IMR-90 (cell line): ENCODE measurements at regions not wholly inside any gene's neighbourhood (a gene's known extent, or its start where the extent isn't known, plus 50 kb on each side); places are given as distances from the start of the nearest gene placed in this dataset.

Source experiments
- ATAC-seq: fragments of 200-7000 bp; cut with Tn5 transposase; 2 replicates; pipeline ENCODE4 v1.9.1; 2020; ENCODE audit warnings: low read depth, mild to moderate bottlenecking, moderate library complexity
- BruUV-seq: library from RNA; stranded (reverse); fragments of 400-500 nt; replicated peaks from 2 replicates; lab custom pipeline; 2021; lab: Mats Ljungman, UMichigan
- CTCF ChIA-PET: fragments of 300-600 bp; formaldehyde crosslinking; extraction: SDS; loops from one replicate; lab custom pipeline; 2021; ENCODE audit warnings: antibody characterized with exemption; lab: Yijun Ruan, JAX
- POLR2A ChIA-PET: fragments of 300-600 bp; sonication (Branson Sonifier 250); formaldehyde crosslinking; loops from one replicate; lab custom pipeline; 2022; ENCODE audit warnings: antibody characterized with exemption; ENCODE audit not compliant: unreplicated experiment; lab: Charles Lee
- DNase-seq: peaks from one replicate; pipeline ENCODE4 v3.0.0; 2013
- H2AFZ ChIP-seq: replicated peaks from 2 replicates; pipeline ENCODE3; 2013; ENCODE audit warnings: low read length, mild to moderate bottlenecking; ENCODE audit not compliant: poor library complexity
- H2AK5ac ChIP-seq: 2 replicates; pipeline ENCODE4 v1.6.1; 2013; ENCODE audit warnings: low read depth, low read length, inconsistent platforms
- H2AK9ac ChIP-seq: replicated peaks from 2 replicates; pipeline ENCODE3; 2013; ENCODE audit warnings: mild to moderate bottlenecking, low read depth, low read length, moderate library complexity; ENCODE audit not compliant: poor library complexity
- H2BK120ac ChIP-seq: 2 replicates; pipeline ENCODE4 v1.6.1; 2013; ENCODE audit warnings: low read depth, low read length, inconsistent platforms
- H2BK15ac ChIP-seq: 3 replicates; pipeline ENCODE4 v1.6.1; 2013; ENCODE audit warnings: low read depth, low read length, inconsistent platforms
- H2BK20ac ChIP-seq: 2 replicates; pipeline ENCODE4 v1.6.1; 2013; ENCODE audit warnings: low read depth, mild to moderate bottlenecking, inconsistent platforms, low read length, moderate library complexity
- H2BK5ac ChIP-seq: 2 replicates; pipeline ENCODE4 v1.6.1; 2013; ENCODE audit warnings: mild to moderate bottlenecking, low read depth, low read length, inconsistent platforms; ENCODE audit not compliant: poor library complexity, severe bottlenecking
- H3K14ac ChIP-seq: replicated peaks from 2 replicates; pipeline ENCODE4 v1.6.1; 2013; ENCODE audit warnings: low read depth, low read length, inconsistent platforms
- H3K18ac ChIP-seq: 2 replicates; pipeline ENCODE4 v1.6.1; 2013; ENCODE audit warnings: low read depth, low read length, control low read depth
- H3K23ac ChIP-seq: 2 replicates; pipeline ENCODE4 v1.6.1; 2013; ENCODE audit warnings: low read depth, low read length, inconsistent platforms
- H3K27ac ChIP-seq: 2 replicates; pipeline ENCODE4 v1.5.1; 2013; ENCODE audit warnings: mild to moderate bottlenecking, control low read depth, low read length; ENCODE audit not compliant: insufficient read depth
- H3K27me3 ChIP-seq: 2 replicates; pipeline ENCODE4 v1.6.1; 2013; ENCODE audit warnings: low read length; ENCODE audit not compliant: control insufficient read depth, insufficient read depth
- H3K36me3 ChIP-seq: 2 replicates; pipeline ENCODE4 v1.6.1; 2013; ENCODE audit warnings: low read length, mixed read lengths; ENCODE audit not compliant: control insufficient read depth, insufficient read depth
- H3K4ac ChIP-seq: 2 replicates; pipeline ENCODE4 v1.6.1; 2013; ENCODE audit warnings: low read depth, low read length, inconsistent platforms
- H3K4me1 ChIP-seq: 2 replicates; pipeline ENCODE4 v1.6.1; 2013; ENCODE audit warnings: low read length, mixed read lengths; ENCODE audit not compliant: control insufficient read depth, insufficient read depth
- H3K4me2 ChIP-seq: 2 replicates; pipeline ENCODE4 v1.6.1; 2013; ENCODE audit warnings: low read depth, mild to moderate bottlenecking, control low read depth, low read length, moderate library complexity
- H3K4me3 ChIP-seq: 2 replicates; pipeline ENCODE4 v1.5.1; 2013; ENCODE audit warnings: low read depth, mild to moderate bottlenecking, control low read depth, low read length, moderate library complexity; ENCODE audit not compliant: insufficient read depth
- H3K56ac ChIP-seq: 2 replicates; pipeline ENCODE4 v1.6.1; 2013; ENCODE audit warnings: low read length, inconsistent platforms; ENCODE audit not compliant: insufficient read depth; ENCODE audit errors: extremely low read depth
- H3K79me1 ChIP-seq, 2 experiments: 2 replicates each; pipeline ENCODE4 v1.6.1; 2013; ENCODE audit warnings: low read length in 2 of 2, inconsistent platforms in 1 of 2, low read depth in 1 of 2
- H3K9ac ChIP-seq: 2 replicates; pipeline ENCODE4 v1.6.1; 2013; ENCODE audit warnings: low read depth, low read length, control low read depth
- H3K9me1 ChIP-seq: 2 replicates; pipeline ENCODE4 v1.6.1; 2013; ENCODE audit warnings: low read length, inconsistent platforms; ENCODE audit not compliant: insufficient read depth
- H3K9me3 ChIP-seq: 2 replicates; pipeline ENCODE4 v1.6.1; 2013; ENCODE audit warnings: low read length; ENCODE audit not compliant: control insufficient read depth, insufficient read depth
- H4K20me1 ChIP-seq: 2 replicates; pipeline ENCODE4 v1.6.1; 2013; ENCODE audit warnings: low read length, inconsistent platforms; ENCODE audit not compliant: insufficient read depth
- H4K5ac ChIP-seq: 2 replicates; pipeline ENCODE4 v1.6.1; 2013; ENCODE audit warnings: mild to moderate bottlenecking, low read depth, low read length, control low read depth
- H4K8ac ChIP-seq, 2 experiments: 2 replicates each; pipeline ENCODE4 v1.6.1; 2013; ENCODE audit warnings: low read depth in 2 of 2, low read length in 2 of 2, control low read depth in 1 of 2, inconsistent platforms in 1 of 2
- H4K91ac ChIP-seq: 2 replicates; pipeline ENCODE4 v1.6.1; 2013; ENCODE audit warnings: low read depth, low read length, inconsistent platforms; ENCODE audit not compliant: insufficient read depth
- CTCF ChIP-seq: conservative IDR thresholded peaks from 2 replicates; pipeline ENCODE4 v1.5.1; 2012; ENCODE audit warnings: mild to moderate bottlenecking, low read depth, low read length, improper control_type of control experiment
- RAD21 ChIP-seq: IDR thresholded peaks from 2 replicates; pipeline ENCODE4 v1.6.1; 2012; ENCODE audit warnings: low read length, improper control_type of control experiment
- RFX5 ChIP-seq: IDR thresholded peaks from 2 replicates; pipeline ENCODE4 v1.8.0; 2012; ENCODE audit warnings: low read depth, mild to moderate bottlenecking, low read length, moderate library complexity
- WGBS, 2 experiments: methylation state at CpG; one replicate each; pipeline versions ENCODE4 v1.1.5 to v1.1.7; 2013; ENCODE audit warnings: missing lambda C conversion rate in 2 of 2; ENCODE audit not compliant: insufficient read length in 1 of 2; ENCODE audit errors: extremely low coverage in 2 of 2; 5-methylcytosine and 5-hydroxymethylcytosine counted together
- dilution Hi-C: fragments of 300-500 bp; cut with HindIII; formaldehyde crosslinking; loops from one replicate; pipeline ENCODE4 v1.14.3; 2018; ENCODE audit warnings: low sequenced_read_pairs; ENCODE audit not compliant: unreplicated experiment
- in situ Hi-C: fragments of 300-500 bp; cut with MboI; formaldehyde crosslinking; loops from 3 replicates; pipeline ENCODE4 v1.14.3; 2019; ENCODE audit warnings: low sequenced_read_pairs, inconsistent platforms, mixed read lengths
- intact Hi-C: fragments of 100-400 bp; cut with micrococcal nuclease; formaldehyde crosslinking; loops from 2 replicates; pipeline ENCODE4 v1.10.0; 2022

- dilution Hi-C loops = no loop called here
- no CpG with 5 or more reads among the region's 4 CpGs for WGBS, 2 experiments
- no peak for ATAC-seq
These were observed 147.1 kb downstream of the TANC2 start for GRCh38 chr17:63113167-63113566.

More at GRCh38 chr17:63113167-63113566, 147.1 kb downstream of the TANC2 start:
- no peak overlapping the region for H3K4me2 ChIP-seq
- H2BK15ac ChIP-seq = no peak overlapping the region
- H2AK5ac ChIP-seq = no peak overlapping the region
- POLR2A ChIA-PET = no interaction called here
- H4K8ac ChIP-seq = no peak overlapping the region
- BruUV-seq = no TSS peak
- H2BK5ac ChIP-seq = no peak overlapping the region
- TF ChIP-seq CTCF = 0 out of 2 replicates have a peak, but pooled peaks have one; percentile 17
- TF ChIP-seq RFX5 = no peak
- TF ChIP-seq RAD21 = peak; percentile 13; the same call in 1 of the 2 replicates
- intact Hi-C loops = no loop called here
- peaks cover 27 to 44% of the 10 kb centered on the region in 2 experiments for H3K79me1 ChIP-seq
- no peak overlapping the region for H3K14ac ChIP-seq
- H3K27ac ChIP-seq = no peak overlapping the region
- DNase-seq = no peak
- H3K56ac ChIP-seq = no peak overlapping the region
- H3K9me3 ChIP-seq = no peaks in the 10 kb centered on the region
- no peak overlapping the region for H3K4me3 ChIP-seq
- H3K4ac ChIP-seq = no peak overlapping the region
- H3K9ac ChIP-seq = no peak overlapping the region
- peaks cover 6% of the 10 kb centered on the region; the same call in 1 of the 2 replicates for H3K9me1 ChIP-seq
- peaks cover 23% of the 10 kb centered on the region for H4K20me1 ChIP-seq
- in situ Hi-C loops = no loop called here
- peaks cover 5% of the 10 kb centered on the region; the same call in 1 of the 2 replicates for H3K36me3 ChIP-seq
- H3K4me1 ChIP-seq = peaks cover 5% of the 10 kb centered on the region; the same call in 1 of the 2 replicates
- H4K91ac ChIP-seq = no peak overlapping the region
- no peak overlapping the region for H2BK20ac ChIP-seq
- no peaks in the 10 kb centered on the region for H3K27me3 ChIP-seq
- H4K5ac ChIP-seq = no peak overlapping the region
- no peak overlapping the region for H2AK9ac ChIP-seq
- H3K23ac ChIP-seq = no peak overlapping the region
- CTCF ChIA-PET = no interaction called here
- H3K18ac ChIP-seq = no peak overlapping the region
- no peak overlapping the region for H2BK120ac ChIP-seq
- H2AFZ ChIP-seq = no peak overlapping the region
